ENCODE measurements at regions not wholly inside any gene's neighbourhood (a gene's known extent, or its start where the extent isn't known, plus 50 kb on each side); places are given as distances from the start of the nearest gene placed in this dataset.

DNA sequence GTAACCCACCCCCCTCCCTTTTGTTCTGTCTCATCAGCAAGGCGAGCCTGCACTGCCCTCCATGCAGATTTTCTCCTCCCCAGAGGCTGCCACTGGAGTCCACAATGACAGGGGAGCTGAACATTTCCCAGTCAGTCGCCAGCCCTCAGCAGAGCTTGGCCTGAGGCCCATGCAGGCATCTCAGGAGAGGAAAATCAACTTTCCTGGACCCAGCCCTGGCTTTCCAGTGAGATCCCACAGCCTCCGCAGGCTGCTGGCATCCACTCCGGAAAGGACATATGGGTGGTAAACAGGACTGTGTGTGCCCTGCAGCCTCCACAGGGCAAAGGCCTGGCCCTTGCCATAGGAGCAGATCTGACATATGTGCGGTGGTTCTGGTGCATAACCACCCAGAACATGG, 253.8 kb downstream of the TNS1 start:
- Histone ChIP-seq H3K4me3 (ENCODE audit: low read depth, low read length) (no peak overlapping the region), H3K27ac (no peak overlapping the region), H3K27me3 (ENCODE audit: insufficient read depth, low read depth, severe bottlenecking) (no peaks in the 10 kb centered on the region), H3K36me3 (no peaks in the 10 kb centered on the region), H3K9me3 (ENCODE audit: severe bottlenecking) (no peaks in the 10 kb centered on the region)
- no peak for DNase-seq
- TF ChIP-seq, protein P1, sequence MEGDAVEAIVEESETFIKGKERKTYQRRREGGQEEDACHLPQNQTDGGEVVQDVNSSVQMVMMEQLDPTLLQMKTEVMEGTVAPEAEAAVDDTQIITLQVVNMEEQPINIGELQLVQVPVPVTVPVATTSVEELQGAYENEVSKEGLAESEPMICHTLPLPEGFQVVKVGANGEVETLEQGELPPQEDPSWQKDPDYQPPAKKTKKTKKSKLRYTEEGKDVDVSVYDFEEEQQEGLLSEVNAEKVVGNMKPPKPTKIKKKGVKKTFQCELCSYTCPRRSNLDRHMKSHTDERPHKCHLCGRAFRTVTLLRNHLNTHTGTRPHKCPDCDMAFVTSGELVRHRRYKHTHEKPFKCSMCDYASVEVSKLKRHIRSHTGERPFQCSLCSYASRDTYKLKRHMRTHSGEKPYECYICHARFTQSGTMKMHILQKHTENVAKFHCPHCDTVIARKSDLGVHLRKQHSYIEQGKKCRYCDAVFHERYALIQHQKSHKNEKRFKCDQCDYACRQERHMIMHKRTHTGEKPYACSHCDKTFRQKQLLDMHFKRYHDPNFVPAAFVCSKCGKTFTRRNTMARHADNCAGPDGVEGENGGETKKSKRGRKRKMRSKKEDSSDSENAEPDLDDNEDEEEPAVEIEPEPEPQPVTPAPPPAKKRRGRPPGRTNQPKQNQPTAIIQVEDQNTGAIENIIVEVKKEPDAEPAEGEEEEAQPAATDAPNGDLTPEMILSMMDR (IDR thresholded peaks at IDR 0.05; ENCODE audit: low read depth, low read length) = no peak

DNA sequence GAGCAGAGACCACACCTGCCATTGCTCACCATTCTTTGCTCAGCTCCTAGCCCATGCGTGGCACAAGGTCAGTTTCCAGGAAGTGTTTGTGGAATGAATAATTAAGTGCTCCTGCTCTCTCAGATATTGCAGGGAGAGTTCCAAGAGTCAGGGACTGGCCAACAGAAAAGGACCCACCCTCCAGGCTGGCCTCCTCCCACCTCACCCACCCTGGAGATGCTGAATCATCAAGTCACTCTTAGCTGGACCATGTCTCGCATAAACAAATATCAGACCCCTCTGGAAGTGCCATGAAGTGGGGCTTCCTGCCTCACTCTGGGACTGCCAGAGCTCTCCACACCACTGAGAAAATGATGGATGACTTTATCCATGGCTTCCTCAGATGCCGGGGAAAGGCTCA, 256.0 kb downstream of the TNS1 start:
- no peaks in the 10 kb centered on the region for H3K9me3 ChIP-seq (ENCODE audit: severe bottlenecking)
- no peak for DNase-seq
- TF ChIP-seq, protein P1 (IDR thresholded peaks at IDR 0.05; ENCODE audit: low read depth, low read length) = no peak
- no peaks in the 10 kb centered on the region for H3K27me3 ChIP-seq (ENCODE audit: insufficient read depth, low read depth, severe bottlenecking)
- no peak overlapping the region for H3K4me3 ChIP-seq (ENCODE audit: low read depth, low read length)
- H3K36me3 ChIP-seq = no peaks in the 10 kb centered on the region
- no peak overlapping the region for H3K27ac ChIP-seq

DNA sequence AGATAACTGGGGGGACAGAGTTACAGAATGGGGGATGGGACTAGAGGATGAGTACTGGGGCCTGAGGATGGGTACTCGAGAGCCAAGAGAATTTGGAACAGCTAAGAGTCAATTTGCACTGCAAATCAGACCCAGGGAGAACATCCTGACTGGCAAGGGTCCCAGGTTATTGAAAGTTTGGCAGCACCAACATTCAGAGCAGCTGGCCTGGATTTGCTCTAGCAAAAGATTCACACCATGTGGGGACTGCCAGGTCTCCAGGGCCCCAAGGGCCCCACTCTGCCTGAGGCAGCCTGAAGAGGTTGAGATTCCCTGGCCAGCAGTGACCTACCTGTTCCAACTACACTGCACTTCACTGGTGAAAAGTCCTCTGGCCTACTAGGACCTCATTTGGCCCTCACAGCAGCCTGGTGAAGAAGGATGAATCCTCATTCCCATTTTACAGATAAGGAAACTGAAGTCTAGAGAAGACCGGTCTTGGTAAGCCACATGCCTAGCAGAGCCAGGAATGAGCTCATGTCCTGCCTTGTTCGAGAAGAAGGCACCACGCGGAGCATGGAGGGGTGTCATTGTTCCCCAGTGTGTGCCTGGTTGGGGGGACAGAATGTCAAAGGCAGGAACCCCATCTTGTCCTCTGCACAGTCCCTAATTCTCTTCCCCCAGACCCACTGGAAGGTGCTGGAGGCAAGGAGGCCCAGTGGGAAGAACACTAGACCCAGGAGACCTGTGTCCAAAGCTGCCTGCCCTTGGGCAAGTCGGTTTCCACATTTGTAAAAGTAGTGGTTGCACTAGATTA, 258.6 kb downstream of the TNS1 start:
- Histone ChIP-seq H3K36me3 (no peaks in the 10 kb centered on the region), H3K4me3 (ENCODE audit: low read depth, low read length) (no peak overlapping the region), H3K9me3 (ENCODE audit: severe bottlenecking) (no peaks in the 10 kb centered on the region), H3K27ac (no peak overlapping the region), H3K27me3 (ENCODE audit: insufficient read depth, low read depth, severe bottlenecking) (no peaks in the 10 kb centered on the region)
- TF ChIP-seq, protein P1 (IDR thresholded peaks at IDR 0.05; ENCODE audit: low read depth, low read length) = no peak
- no peak for DNase-seq

DNA sequence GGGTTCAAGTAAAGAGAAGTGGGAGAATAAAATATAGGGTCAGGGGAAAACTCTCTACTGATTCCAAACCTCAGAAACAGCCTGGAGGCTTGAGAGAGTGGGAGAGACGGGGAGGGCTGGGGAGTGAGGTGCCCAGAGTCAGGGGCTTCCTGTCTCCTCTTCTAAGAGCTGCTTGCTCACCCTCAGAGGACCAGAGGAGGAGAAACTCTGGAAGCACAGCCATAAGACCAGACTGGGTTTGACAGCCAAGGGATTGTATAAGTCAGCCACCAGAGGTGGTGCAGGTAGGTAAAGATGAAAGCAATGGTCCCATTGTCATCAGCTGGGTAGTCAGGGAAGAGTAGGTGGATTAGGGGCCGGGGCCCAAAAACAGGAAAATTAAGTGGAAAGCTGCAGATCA, 259.4 kb downstream of the TNS1 start:
- Histone ChIP-seq H3K4me3 (ENCODE audit: low read depth, low read length) (no peak overlapping the region), H3K27me3 (ENCODE audit: insufficient read depth, low read depth, severe bottlenecking) (no peaks in the 10 kb centered on the region), H3K9me3 (ENCODE audit: severe bottlenecking) (no peaks in the 10 kb centered on the region), H3K36me3 (no peaks in the 10 kb centered on the region), H3K27ac (no peak overlapping the region)
- TF ChIP-seq, protein P1 (IDR thresholded peaks at IDR 0.05; ENCODE audit: low read depth, low read length) = no peak
- no peak for DNase-seq

DNA sequence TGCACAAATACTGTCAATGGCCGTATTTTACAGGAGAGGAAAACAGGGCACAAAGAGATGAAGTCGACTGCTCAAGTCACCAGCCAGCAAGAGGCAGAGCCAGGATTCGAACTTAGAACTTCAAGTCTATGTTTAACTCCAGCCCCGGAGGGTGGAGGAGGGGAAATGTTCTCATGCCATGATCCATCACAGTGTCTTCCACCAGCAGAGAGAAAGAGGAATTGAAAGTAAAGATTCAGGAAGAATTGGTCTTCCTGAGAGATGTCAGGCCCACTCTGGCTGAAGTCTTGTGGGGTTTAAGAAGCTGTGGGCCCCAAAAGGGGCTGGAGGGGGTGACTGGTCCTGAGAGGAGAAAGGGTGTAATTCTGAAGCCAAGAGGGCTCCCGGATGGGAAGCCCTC, 260.0 kb downstream of the TNS1 start:
- no peaks in the 10 kb centered on the region for H3K27me3 ChIP-seq (ENCODE audit: insufficient read depth, low read depth, severe bottlenecking)
- no peaks in the 10 kb centered on the region for H3K9me3 ChIP-seq (ENCODE audit: severe bottlenecking)
- H3K4me3 ChIP-seq (ENCODE audit: low read depth, low read length) = no peak overlapping the region
- DNase-seq = no peak
- H3K27ac ChIP-seq = no peak overlapping the region
- H3K36me3 ChIP-seq = no peaks in the 10 kb centered on the region
- TF ChIP-seq, protein P1 (IDR thresholded peaks at IDR 0.05; ENCODE audit: low read depth, low read length) = no peak

DNA sequence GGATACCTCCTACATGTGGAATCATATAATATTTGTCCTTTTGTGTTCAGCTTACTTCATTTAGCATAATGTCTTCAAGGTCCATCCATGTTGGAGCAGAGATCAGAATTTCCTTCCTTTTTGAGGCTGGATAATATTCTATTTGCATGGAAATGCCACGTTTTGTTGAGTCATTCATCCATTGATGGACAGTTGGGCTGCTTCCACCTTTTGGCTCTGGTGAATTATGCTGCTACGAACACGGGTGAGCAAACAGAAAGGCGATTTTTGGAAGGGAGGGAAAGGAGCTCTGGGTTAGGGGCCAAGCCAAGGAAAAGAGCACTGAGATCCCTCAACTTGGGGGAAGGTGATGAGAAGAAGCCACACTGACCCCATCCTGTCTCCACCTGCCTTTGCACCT, 260.5 kb downstream of the TNS1 start:
- Histone ChIP-seq H3K9me3 (ENCODE audit: severe bottlenecking) (no peaks in the 10 kb centered on the region), H3K4me3 (ENCODE audit: low read depth, low read length) (no peak overlapping the region), H3K27me3 (ENCODE audit: insufficient read depth, low read depth, severe bottlenecking) (no peaks in the 10 kb centered on the region), H3K36me3 (no peaks in the 10 kb centered on the region), H3K27ac (no peak overlapping the region)
- TF ChIP-seq, protein P1 (IDR thresholded peaks at IDR 0.05; ENCODE audit: low read depth, low read length) = no peak
- DNase-seq = no peak

All from WERI-Rb-1 (cell line).